SK-N-SH (cell line): ENCODE measurements at regions not wholly inside any gene's neighbourhood (a gene's known extent, or its start where the extent isn't known, plus 50 kb on each side); places are given as distances from the start of the nearest gene placed in this dataset.

Experiments used
- CTCF ChIA-PET: fragments of 300-600, 350-600 bp; formaldehyde crosslinking; extraction: SDS; loops from one replicate; lab custom pipeline; 2021; lab: Yijun Ruan, JAX
- POLR2A ChIA-PET: fragments of 350-600 bp; sonication (Branson Sonifier 250); formaldehyde crosslinking; extraction: SDS; loops from one replicate; lab custom pipeline; 2020; ENCODE audit warnings: antibody characterized with exemption, inconsistent platforms; lab: Yijun Ruan, JAX
- DNase-seq: peaks from one replicate; pipeline ENCODE4 v3.0.0; 2012
- H2AFZ ChIP-seq: fragments of 200-600 bp; sonication (generic); 2 replicates; pipeline ENCODE4 v1.8.1; 2016; ENCODE audit warnings: antibody characterized with exemption, mild to moderate bottlenecking, low read depth
- H3F3A ChIP-seq: fragments of 200-600 bp; sonication (generic); replicated peaks from 2 replicates; pipeline ENCODE3; 2016; ENCODE audit warnings: antibody characterized with exemption, mild to moderate bottlenecking; ENCODE audit not compliant: insufficient read depth
- H3K27ac ChIP-seq, 2 experiments: fragments of 200-500 bp in 1 of 2; fragments of 200-600 bp in 1 of 2; sonication (Bioruptor generic) in 1 of 2; sonication (generic), shearing (Covaris generic) in 1 of 2; 2 replicates each; pipeline versions ENCODE4 v1.5.1 to v1.6.1; 2014 to 2016; ENCODE audit warnings: low read depth in 2 of 2, inconsistent platforms in 1 of 2, low read length in 1 of 2, mild to moderate bottlenecking in 1 of 2, mixed read lengths in 1 of 2
- H3K27me3 ChIP-seq: fragments of 200-600 bp; sonication (generic), shearing (Covaris generic); 2 replicates; pipeline ENCODE4 v1.6.1; 2016; ENCODE audit warnings: mixed run types; ENCODE audit not compliant: insufficient read depth
- H3K36me3 ChIP-seq, 2 experiments: fragments of 200-500 bp in 1 of 2; fragments of 200-600 bp in 1 of 2; sonication (Bioruptor generic) in 1 of 2; sonication (generic) in 1 of 2; replicated peaks in 1 of 2; 2 replicates each; pipeline versions ENCODE3 to v1.5.1; 2014 to 2016; ENCODE audit warnings: low read length in 1 of 2, mild to moderate bottlenecking in 1 of 2; ENCODE audit not compliant: insufficient read depth in 2 of 2, control insufficient read depth in 1 of 2
- H3K4me1 ChIP-seq, 2 experiments: fragments of 200-500 bp in 1 of 2; fragments of 200-600 bp in 1 of 2; sonication (Bioruptor generic) in 1 of 2; sonication (generic), shearing (Covaris generic) in 1 of 2; 2 replicates each; pipeline versions ENCODE4 v1.5.1 to v1.6.1; 2014 to 2016; ENCODE audit warnings: low read depth in 1 of 2, low read length in 1 of 2, mixed run types in 1 of 2; ENCODE audit not compliant: insufficient read depth in 2 of 2, control insufficient read depth in 1 of 2
- H3K4me2 ChIP-seq: fragments of 200-600 bp; sonication (generic), shearing (Covaris generic); 2 replicates; pipeline ENCODE4 v1.6.1; 2017; ENCODE audit warnings: mixed run types
- H3K4me3 ChIP-seq, 2 experiments: fragments of 200-500 bp in 1 of 2; fragments of 200-600 bp in 1 of 2; sonication (Bioruptor generic) in 1 of 2; sonication (generic), shearing (Covaris generic) in 1 of 2; 2 replicates each; pipeline versions ENCODE4 v1.5.1 to v1.8.1; 2014 to 2016; ENCODE audit warnings: low read depth in 2 of 2, inconsistent platforms in 1 of 2, low read length in 1 of 2, mild to moderate bottlenecking in 1 of 2, mixed read lengths in 1 of 2, moderate library complexity in 1 of 2
- H3K79me2 ChIP-seq: fragments of 200-600 bp; sonication (generic); 2 replicates; pipeline ENCODE4 v1.8.1; 2017; ENCODE audit warnings: mild to moderate bottlenecking; ENCODE audit not compliant: insufficient read depth
- H3K9ac ChIP-seq: fragments of 200-600 bp; sonication (generic); 2 replicates; pipeline ENCODE4 v1.6.1; 2017; ENCODE audit warnings: mixed run types
- H3K9me2 ChIP-seq: fragments of 200-600 bp; sonication (generic); 2 replicates; pipeline ENCODE4 v1.6.1; 2017; ENCODE audit warnings: mixed run types
- H3K9me3 ChIP-seq: fragments of 200-600 bp; sonication (generic); 2 replicates; pipeline ENCODE4 v1.6.1; 2017; ENCODE audit warnings: mixed run types, mild to moderate bottlenecking, moderate library complexity
- H4K20me1 ChIP-seq: fragments of 200-600 bp; sonication (generic); 2 replicates; pipeline ENCODE4 v1.6.1; 2017; ENCODE audit warnings: mild to moderate bottlenecking, mixed run types; ENCODE audit not compliant: insufficient read depth
- CHD2 ChIP-seq: fragments of 150-350 bp; IDR thresholded peaks from 2 replicates; pipeline ENCODE4 v1.6.1; 2018; ENCODE audit warnings: low read length; ENCODE audit not compliant: partially characterized antibody
- EP300 ChIP-seq, 2 experiments: IDR thresholded peaks; 2 replicates each; pipeline versions ENCODE4 v1.4.0 to v1.6.1; 2012; ENCODE audit warnings: borderline replicate concordance in 1 of 2, low read depth in 1 of 2, low read length in 1 of 2
- EZH2phosphoT487 ChIP-seq: fragments of 200-600 bp; sonication (generic); IDR thresholded peaks from 2 replicates; pipeline ENCODE4 v1.6.1; 2017; ENCODE audit warnings: low read depth, mixed run types, mild to moderate bottlenecking, antibody characterized with exemption, moderate library complexity, borderline replicate concordance
- FOXM1 ChIP-seq: IDR thresholded peaks from 2 replicates; pipeline ENCODE4 v1.4.0; 2012; ENCODE audit warnings: low read depth, mild to moderate bottlenecking
- GATA2 ChIP-seq: sonication (generic); formaldehyde crosslinking; IDR thresholded peaks from 2 replicates; pipeline ENCODE4 v1.5.0; 2020; ENCODE audit warnings: mild to moderate bottlenecking, missing genetic modification reagents
- JUND ChIP-seq: IDR thresholded peaks from 2 replicates; pipeline ENCODE4 v1.4.0; 2012
- MEF2A ChIP-seq: IDR thresholded peaks from 2 replicates; pipeline ENCODE4 v1.4.0; 2012; ENCODE audit warnings: low read depth, borderline replicate concordance
- NFIC ChIP-seq: IDR thresholded peaks from 2 replicates; pipeline ENCODE4 v1.4.0; 2012; ENCODE audit warnings: borderline replicate concordance
- NRF1 ChIP-seq: IDR thresholded peaks from 2 replicates; pipeline ENCODE4 v1.6.1; 2012; ENCODE audit warnings: low read depth, mild to moderate bottlenecking, low read length
- RCOR1 ChIP-seq: fragments of 150-350 bp; IDR thresholded peaks from 2 replicates; pipeline ENCODE4 v1.6.1; 2017; ENCODE audit warnings: antibody characterized with exemption, low read length
- REST ChIP-seq: IDR thresholded peaks from 2 replicates; pipeline ENCODE4 v1.6.1; 2012; ENCODE audit warnings: mild to moderate bottlenecking, low read depth, low read length, moderate library complexity
- RFX5 ChIP-seq: IDR thresholded peaks from 2 replicates; pipeline ENCODE4 v1.6.1; 2012; ENCODE audit warnings: mild to moderate bottlenecking, improper control_type of control experiment, low read length
- SIN3A ChIP-seq: IDR thresholded peaks from 2 replicates; pipeline ENCODE4 v1.6.1; 2012; ENCODE audit warnings: low read depth, mild to moderate bottlenecking, low read length, moderate library complexity, borderline replicate concordance
- TAF1 ChIP-seq: IDR thresholded peaks from 2 replicates; pipeline ENCODE4 v1.6.1; 2012; ENCODE audit warnings: low read depth, mild to moderate bottlenecking, low read length, moderate library complexity, borderline replicate concordance
- USF1 ChIP-seq: IDR thresholded peaks from 2 replicates; pipeline ENCODE4 v1.4.0; 2012; ENCODE audit warnings: low read depth, borderline replicate concordance
- USF2 ChIP-seq: fragments of 150-350 bp; IDR thresholded peaks from 2 replicates; pipeline ENCODE4 v1.6.1; 2017; ENCODE audit warnings: antibody characterized with exemption, low read length, low read depth, borderline replicate concordance
- YY1 ChIP-seq: IDR thresholded peaks from 2 replicates; pipeline ENCODE4 v1.4.0; 2012; ENCODE audit warnings: low read depth, mild to moderate bottlenecking
- WGBS: methylation state at CpG from one replicate; pipeline ENCODE4 v1.1.6; 2017; ENCODE audit warnings: low lambda C conversion rate; 5-methylcytosine and 5-hydroxymethylcytosine counted together

GRCh38 chr16:86997058-86997457 is 320.1 kb downstream of the C16orf95 start (continued):
- TF ChIP-seq REST (no peak), CHD2 (no peak), USF2 (no peak), YY1 (no peak), NRF1 (no peak)

- TF ChIP-seq EZH2phosphoT487 (no peak), GATA2 (CRISPR knock-in tag) (no peak), REST (no peak), FOXM1 (no peak), NFIC (no peak), EP300 (IDR thresholded peaks at IDR 0.05; ENCODE audit: borderline replicate concordance in 1 of 2, low read depth in 1 of 2, low read length in 1 of 2) (no peak), RCOR1 (no peak), RFX5 (no peak), SIN3A (no peak), JUND (no peak), MEF2A (no peak), USF1 (no peak), TAF1 (no peak), YY1 (no peak)
- TF ChIP-seq, all 33 proteins: peak for 0
- H3F3A ChIP-seq = peaks cover 14% of the 10 kb centered on the region
- H2AFZ ChIP-seq = no peak overlapping the region
- H3K4me1 ChIP-seq = peaks cover 0 to 6% of the 10 kb centered on the region in 2 experiments; a peak in 1 of 4 replicates
- H3K4me2 ChIP-seq = no peak overlapping the region
- no peak for DNase-seq
- H3K27ac ChIP-seq = no peak overlapping the region
- CTCF ChIA-PET = no interaction called here
- WGBS = 48% methylated on average over 12 of the region's 21 CpGs
- H3K9me3 ChIP-seq = no peaks in the 10 kb centered on the region
- no peak overlapping the region for H3K9ac ChIP-seq
- no peaks in the 10 kb centered on the region for H3K9me2 ChIP-seq
- H4K20me1 ChIP-seq = no peaks in the 10 kb centered on the region
- peaks cover 41% of the 10 kb centered on the region; the same call in 1 of the 2 replicates for H3K27me3 ChIP-seq
- POLR2A ChIA-PET = no interaction called here
- no peaks in the 10 kb centered on the region for H3K79me2 ChIP-seq
- H3K36me3 ChIP-seq = no peaks in the 10 kb centered on the region
- H3K4me3 ChIP-seq = no peak overlapping the region
These were observed 318.8 kb downstream of the C16orf95 start for GRCh38 chr16:86998196-86999001.
